IPS-NIHi11 (cell line): ENCODE measurements at regions not wholly inside any gene's neighbourhood (a gene's known extent, or its start where the extent isn't known, plus 50 kb on each side); places are given as distances from the start of the nearest gene placed in this dataset.

Source experiments
- DNase-seq: peaks from one replicate; pipeline ENCODE4 v3.0.0; 2012; ENCODE audit warnings: mixed read lengths, low spot score

GRCh38 chr2:8569332-8569930 is 112.4 kb upstream of the ID2 start:
- DNase-seq: no peak

DNA sequence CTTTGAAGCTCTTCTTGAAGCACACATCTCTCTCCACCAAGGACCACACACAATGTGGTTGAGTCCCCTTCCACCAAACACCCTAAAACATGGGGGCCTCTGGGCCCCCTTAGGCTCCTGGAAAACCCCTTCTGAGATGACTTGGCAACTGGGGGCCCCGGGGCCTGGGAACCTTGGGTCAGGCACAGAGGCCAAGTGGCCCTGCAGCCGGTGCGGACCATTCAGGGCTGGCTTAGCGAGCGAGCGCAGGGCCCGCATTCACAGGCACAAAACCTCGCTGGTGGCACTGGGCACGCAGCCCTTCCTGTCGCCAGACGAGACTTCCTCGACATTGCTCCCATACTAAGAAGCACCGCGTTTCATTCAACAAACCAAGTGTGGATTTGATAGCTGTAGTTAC is 111.2 kb upstream of the ID2 start:
- DNase-seq: no peak

GRCh38 chr2:8571301-8571791 is 110.5 kb upstream of the ID2 start:
- DNase-seq: no peak

DNA sequence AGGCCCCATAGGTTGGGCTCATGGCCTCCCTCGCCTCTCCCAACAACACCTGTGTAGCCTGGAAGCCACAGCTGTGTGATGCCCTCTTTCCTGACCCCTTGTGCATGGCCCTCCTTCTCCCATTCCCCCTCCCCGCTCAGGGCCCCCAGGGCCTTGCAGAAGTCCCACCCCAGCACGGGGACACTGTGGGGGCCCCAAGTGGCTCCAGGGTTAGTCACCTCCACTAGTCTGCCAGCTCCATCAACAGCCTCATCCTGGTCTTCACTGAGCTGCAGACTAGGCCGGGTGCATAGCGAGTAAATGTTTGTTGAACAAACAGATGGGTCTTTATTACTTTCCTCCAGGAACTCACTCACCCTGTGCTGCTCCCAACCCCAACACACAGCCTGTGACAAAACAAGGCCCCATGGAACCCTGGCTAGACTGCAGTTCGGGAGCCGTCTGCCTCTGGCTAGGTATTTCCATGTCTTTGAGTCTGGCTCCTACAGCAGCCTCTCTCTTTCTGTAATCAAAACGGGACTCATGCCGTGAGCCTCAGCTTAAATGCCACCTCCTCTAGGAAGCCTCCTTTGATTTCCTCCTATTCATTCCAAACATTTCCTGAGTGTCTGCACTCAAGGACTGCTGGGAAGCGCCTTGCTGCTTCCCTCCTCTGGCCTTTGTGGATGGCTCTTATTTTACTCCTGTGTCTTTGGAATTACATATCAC is 109.9 kb upstream of the ID2 start:
- no peak for DNase-seq

- no peak for DNase-seq
Observed at GRCh38 chr2:8572712-8573233, 109.1 kb upstream of the ID2 start.

GRCh38 chr2:8573234-8573941 is 108.5 kb upstream of the ID2 start:
- peak; percentile 40 for DNase-seq

GRCh38 chr2:8573942-8574195 is 108.0 kb upstream of the ID2 start:
- DNase-seq: no peak

- DNase-seq: no peak
Observed at GRCh38 chr2:8574196-8575037, 107.4 kb upstream of the ID2 start.

- DNase-seq: no peak
Observed at GRCh38 chr2:8575038-8575833, 106.6 kb upstream of the ID2 start.

DNA sequence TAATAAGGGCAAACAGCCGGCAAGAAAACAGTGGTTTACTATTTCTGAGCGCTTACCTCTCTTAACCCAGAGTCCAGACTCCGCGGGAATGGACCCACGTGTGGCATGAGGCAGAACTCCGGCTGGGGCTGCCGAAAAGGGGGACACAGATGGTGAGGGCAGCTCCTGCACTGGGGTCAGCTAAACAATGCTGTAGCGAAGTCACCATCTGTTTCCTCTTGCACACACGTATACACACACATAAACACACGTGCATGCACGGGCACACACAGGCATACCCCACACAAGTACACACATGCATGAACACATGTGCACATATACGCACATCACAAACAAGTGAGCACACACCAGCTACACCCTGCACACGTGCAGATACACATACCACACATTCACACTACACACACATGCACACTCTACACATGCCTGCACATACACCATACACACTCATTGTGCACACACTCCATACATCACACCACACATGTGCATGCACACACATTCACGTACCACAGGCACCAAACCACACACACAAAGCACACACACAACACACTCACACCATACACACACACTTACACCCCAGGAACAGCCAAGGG is 105.9 kb upstream of the ID2 start:
- DNase-seq: no peak

GRCh38 chr2:8576525-8577167 is 105.2 kb upstream of the ID2 start:
- no peak for DNase-seq

DNA sequence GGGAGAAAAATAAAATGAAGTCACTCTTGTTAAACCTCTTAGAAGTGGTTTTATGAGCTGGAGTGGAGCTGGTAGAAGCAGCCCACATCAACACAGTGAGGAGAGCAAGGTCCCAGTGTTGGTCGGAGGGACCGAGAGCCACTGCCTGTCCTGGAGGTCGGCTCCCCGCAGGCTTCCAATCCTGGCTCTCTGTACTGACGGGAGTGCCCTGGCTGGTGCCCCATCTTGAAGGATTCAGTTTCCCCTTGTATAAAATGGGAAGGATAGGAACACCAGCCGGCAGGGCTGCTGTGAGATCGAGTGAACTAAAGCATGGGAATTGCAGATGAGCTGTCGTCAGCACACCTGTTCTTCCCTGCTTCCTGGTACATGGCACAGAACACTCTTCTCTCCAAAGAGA is 104.3 kb upstream of the ID2 start:
- DNase-seq: no peak

GRCh38 chr2:8578335-8579244 is 103.3 kb upstream of the ID2 start:
- no peak for DNase-seq

- DNase-seq: no peak
Observed at GRCh38 chr2:8579485-8580085, 102.3 kb upstream of the ID2 start.

DNA sequence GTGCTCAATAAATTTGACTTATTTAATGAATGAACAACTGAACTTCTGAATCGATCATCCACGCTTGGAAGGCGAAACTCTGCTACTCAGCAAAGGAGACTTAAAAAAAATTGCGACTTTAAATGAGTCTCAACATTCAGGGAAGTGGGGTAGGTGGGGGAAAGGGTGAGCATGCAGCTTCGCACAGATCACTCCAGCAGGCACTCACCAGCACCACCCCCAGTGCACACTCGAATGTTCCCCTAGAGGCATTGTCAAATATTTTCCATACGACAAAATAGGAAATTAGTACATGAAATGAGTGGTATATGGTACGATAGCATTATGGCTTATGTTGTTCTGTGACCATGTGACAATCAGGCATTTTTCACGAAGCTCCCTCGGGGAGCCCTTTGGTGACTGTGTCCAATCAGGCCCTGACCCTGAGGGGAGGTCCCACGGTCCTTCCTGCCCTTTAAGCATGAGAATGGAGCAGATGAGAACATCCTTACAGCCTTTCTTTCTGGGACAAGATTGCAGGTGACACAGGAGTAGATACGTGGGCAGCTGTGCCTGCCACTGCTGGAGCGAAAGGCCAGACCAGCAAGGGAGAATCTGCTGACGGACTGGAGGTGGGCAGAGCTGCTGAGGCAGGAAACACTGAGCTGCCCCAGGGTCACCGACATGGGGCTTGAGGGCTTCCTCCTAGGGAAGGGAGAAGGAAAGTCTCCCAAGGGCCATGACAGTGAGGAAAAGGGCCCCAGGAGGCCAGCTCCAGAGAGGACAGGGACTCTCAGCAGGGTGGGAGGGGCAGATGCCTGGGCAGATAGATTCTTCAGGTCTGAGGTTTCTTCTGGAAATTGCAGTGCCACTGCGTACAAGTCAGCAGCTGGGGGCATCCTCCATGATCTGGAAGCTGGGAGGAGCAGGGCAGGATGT is 101.3 kb upstream of the ID2 start:
- no peak for DNase-seq

DNA sequence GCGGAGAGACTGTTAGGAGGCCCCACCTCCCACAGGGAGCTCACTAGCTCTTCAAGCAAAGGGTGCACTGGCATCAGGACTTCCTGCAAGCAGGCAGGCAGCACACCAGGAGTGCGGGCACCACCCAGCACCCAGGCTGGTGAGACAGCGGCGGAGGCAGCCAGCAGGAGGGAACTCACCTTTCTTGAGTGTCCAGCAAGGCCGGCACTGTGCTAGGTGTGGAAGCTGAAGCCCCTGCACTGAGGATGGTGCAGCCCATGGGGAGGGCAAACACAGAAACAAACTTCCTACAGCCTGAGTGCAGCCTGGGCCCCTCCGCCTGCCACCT is 100.7 kb upstream of the ID2 start:
- no peak for DNase-seq

DNA sequence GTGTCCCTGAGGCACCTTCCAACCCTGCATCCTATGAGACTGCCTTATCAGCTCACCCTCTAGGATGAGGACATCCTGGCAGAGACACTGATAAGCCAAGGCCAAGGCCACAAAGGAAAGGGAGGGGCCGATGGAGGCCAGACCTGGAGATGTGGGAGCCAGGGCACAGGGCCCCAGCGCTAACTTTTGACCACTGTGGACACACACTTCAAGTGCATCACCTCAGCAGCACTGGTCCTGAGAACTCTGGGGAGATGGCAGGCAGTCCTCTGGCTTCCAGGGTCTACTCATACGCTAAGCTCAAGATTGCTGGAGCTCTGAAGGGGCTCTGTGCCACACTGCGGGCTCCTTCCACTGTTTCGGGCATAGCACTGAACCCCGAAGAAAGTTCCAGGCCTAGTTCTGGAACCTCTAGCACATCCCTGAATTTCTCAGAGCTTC is 100.2 kb upstream of the ID2 start:
- DNase-seq: no peak

DNA sequence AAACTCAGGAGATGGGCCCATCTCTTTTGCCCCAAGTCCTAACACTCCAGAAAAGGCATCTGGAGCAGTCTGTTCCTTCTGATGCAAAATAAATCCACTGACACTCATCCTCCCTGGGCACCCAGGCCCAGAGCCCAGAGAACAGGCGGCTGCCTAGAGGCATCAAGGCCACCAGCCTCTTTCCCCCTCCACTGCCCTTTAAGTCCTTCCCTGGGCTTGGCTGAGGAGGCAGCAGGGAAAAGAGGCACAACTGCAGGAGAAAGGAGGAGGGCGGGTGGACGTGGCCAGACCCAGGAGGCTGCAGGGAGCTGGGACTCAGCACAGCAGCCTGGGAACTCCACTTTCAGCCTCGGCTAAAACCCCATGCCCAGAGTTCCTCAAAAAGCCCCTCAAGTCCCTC is 99.7 kb upstream of the ID2 start:
- no peak for DNase-seq
